SK-N-SH (cell line): ENCODE measurements at regions not wholly inside any gene's neighbourhood (a gene's known extent, or its start where the extent isn't known, plus 50 kb on each side); places are given as distances from the start of the nearest gene placed in this dataset.

ENCODE experiments used
- CTCF ChIA-PET: fragments of 300-600, 350-600 bp; formaldehyde crosslinking; extraction: SDS; loops from one replicate; lab custom pipeline; 2021; lab: Yijun Ruan, JAX
- POLR2A ChIA-PET: fragments of 350-600 bp; sonication (Branson Sonifier 250); formaldehyde crosslinking; extraction: SDS; loops from one replicate; lab custom pipeline; 2020; ENCODE audit warnings: antibody characterized with exemption, inconsistent platforms; lab: Yijun Ruan, JAX
- DNase-seq: peaks from one replicate; pipeline ENCODE4 v3.0.0; 2012
- H2AFZ ChIP-seq: fragments of 200-600 bp; sonication (generic); 2 replicates; pipeline ENCODE4 v1.8.1; 2016; ENCODE audit warnings: antibody characterized with exemption, mild to moderate bottlenecking, low read depth
- H3F3A ChIP-seq: fragments of 200-600 bp; sonication (generic); replicated peaks from 2 replicates; pipeline ENCODE3; 2016; ENCODE audit warnings: antibody characterized with exemption, mild to moderate bottlenecking; ENCODE audit not compliant: insufficient read depth
- H3K27ac ChIP-seq, 2 experiments: fragments of 200-500 bp in 1 of 2; fragments of 200-600 bp in 1 of 2; sonication (Bioruptor generic) in 1 of 2; sonication (generic), shearing (Covaris generic) in 1 of 2; 2 replicates each; pipeline versions ENCODE4 v1.5.1 to v1.6.1; 2014 to 2016; ENCODE audit warnings: low read depth in 2 of 2, inconsistent platforms in 1 of 2, low read length in 1 of 2, mild to moderate bottlenecking in 1 of 2, mixed read lengths in 1 of 2
- H3K27me3 ChIP-seq: fragments of 200-600 bp; sonication (generic), shearing (Covaris generic); 2 replicates; pipeline ENCODE4 v1.6.1; 2016; ENCODE audit warnings: mixed run types; ENCODE audit not compliant: insufficient read depth
- H3K36me3 ChIP-seq, 2 experiments: fragments of 200-500 bp in 1 of 2; fragments of 200-600 bp in 1 of 2; sonication (Bioruptor generic) in 1 of 2; sonication (generic) in 1 of 2; replicated peaks in 1 of 2; 2 replicates each; pipeline versions ENCODE3 to v1.5.1; 2014 to 2016; ENCODE audit warnings: low read length in 1 of 2, mild to moderate bottlenecking in 1 of 2; ENCODE audit not compliant: insufficient read depth in 2 of 2, control insufficient read depth in 1 of 2
- H3K4me1 ChIP-seq, 2 experiments: fragments of 200-500 bp in 1 of 2; fragments of 200-600 bp in 1 of 2; sonication (Bioruptor generic) in 1 of 2; sonication (generic), shearing (Covaris generic) in 1 of 2; 2 replicates each; pipeline versions ENCODE4 v1.5.1 to v1.6.1; 2014 to 2016; ENCODE audit warnings: low read depth in 1 of 2, low read length in 1 of 2, mixed run types in 1 of 2; ENCODE audit not compliant: insufficient read depth in 2 of 2, control insufficient read depth in 1 of 2
- H3K4me2 ChIP-seq: fragments of 200-600 bp; sonication (generic), shearing (Covaris generic); 2 replicates; pipeline ENCODE4 v1.6.1; 2017; ENCODE audit warnings: mixed run types
- H3K4me3 ChIP-seq, 2 experiments: fragments of 200-500 bp in 1 of 2; fragments of 200-600 bp in 1 of 2; sonication (Bioruptor generic) in 1 of 2; sonication (generic), shearing (Covaris generic) in 1 of 2; 2 replicates each; pipeline versions ENCODE4 v1.5.1 to v1.8.1; 2014 to 2016; ENCODE audit warnings: low read depth in 2 of 2, inconsistent platforms in 1 of 2, low read length in 1 of 2, mild to moderate bottlenecking in 1 of 2, mixed read lengths in 1 of 2, moderate library complexity in 1 of 2
- H3K79me2 ChIP-seq: fragments of 200-600 bp; sonication (generic); 2 replicates; pipeline ENCODE4 v1.8.1; 2017; ENCODE audit warnings: mild to moderate bottlenecking; ENCODE audit not compliant: insufficient read depth
- H3K9ac ChIP-seq: fragments of 200-600 bp; sonication (generic); 2 replicates; pipeline ENCODE4 v1.6.1; 2017; ENCODE audit warnings: mixed run types
- H3K9me2 ChIP-seq: fragments of 200-600 bp; sonication (generic); 2 replicates; pipeline ENCODE4 v1.6.1; 2017; ENCODE audit warnings: mixed run types
- H3K9me3 ChIP-seq: fragments of 200-600 bp; sonication (generic); 2 replicates; pipeline ENCODE4 v1.6.1; 2017; ENCODE audit warnings: mixed run types, mild to moderate bottlenecking, moderate library complexity
- H4K20me1 ChIP-seq: fragments of 200-600 bp; sonication (generic); 2 replicates; pipeline ENCODE4 v1.6.1; 2017; ENCODE audit warnings: mild to moderate bottlenecking, mixed run types; ENCODE audit not compliant: insufficient read depth
- CHD2 ChIP-seq: fragments of 150-350 bp; IDR thresholded peaks from 2 replicates; pipeline ENCODE4 v1.6.1; 2018; ENCODE audit warnings: low read length; ENCODE audit not compliant: partially characterized antibody
- ELF1 ChIP-seq: IDR thresholded peaks from 2 replicates; pipeline ENCODE4 v1.4.0; 2012
- EZH2phosphoT487 ChIP-seq: fragments of 200-600 bp; sonication (generic); IDR thresholded peaks from 2 replicates; pipeline ENCODE4 v1.6.1; 2017; ENCODE audit warnings: low read depth, mixed run types, mild to moderate bottlenecking, antibody characterized with exemption, moderate library complexity, borderline replicate concordance
- FOXJ3 ChIP-seq: sonication (generic); formaldehyde crosslinking; IDR thresholded peaks from 2 replicates; pipeline ENCODE4 v1.5.1; 2020; ENCODE audit warnings: mild to moderate bottlenecking, missing genetic modification reagents
- FOXM1 ChIP-seq: IDR thresholded peaks from 2 replicates; pipeline ENCODE4 v1.4.0; 2012; ENCODE audit warnings: low read depth, mild to moderate bottlenecking
- GATA2 ChIP-seq: sonication (generic); formaldehyde crosslinking; IDR thresholded peaks from 2 replicates; pipeline ENCODE4 v1.5.0; 2020; ENCODE audit warnings: mild to moderate bottlenecking, missing genetic modification reagents
- MEF2A ChIP-seq: IDR thresholded peaks from 2 replicates; pipeline ENCODE4 v1.4.0; 2012; ENCODE audit warnings: low read depth, borderline replicate concordance
- MXI1 ChIP-seq: IDR thresholded peaks from 2 replicates; pipeline ENCODE4 v1.6.1; 2012; ENCODE audit warnings: mild to moderate bottlenecking, low read depth, low read length, improper control_type of control experiment
- NFIC ChIP-seq: IDR thresholded peaks from 2 replicates; pipeline ENCODE4 v1.4.0; 2012; ENCODE audit warnings: borderline replicate concordance
- NRF1 ChIP-seq: IDR thresholded peaks from 2 replicates; pipeline ENCODE4 v1.6.1; 2012; ENCODE audit warnings: low read depth, mild to moderate bottlenecking, low read length
- POLR2AphosphoS5 ChIP-seq: IDR thresholded peaks from 2 replicates; pipeline ENCODE4 v1.6.1; 2012; ENCODE audit warnings: low read depth, low read length
- RAD21 ChIP-seq: IDR thresholded peaks from 2 replicates; pipeline ENCODE4 v1.6.1; 2012; ENCODE audit warnings: mild to moderate bottlenecking, low read length
- SIN3A ChIP-seq: IDR thresholded peaks from 2 replicates; pipeline ENCODE4 v1.6.1; 2012; ENCODE audit warnings: low read depth, mild to moderate bottlenecking, low read length, moderate library complexity, borderline replicate concordance
- SMC3 ChIP-seq: IDR thresholded peaks from 2 replicates; pipeline ENCODE4 v1.6.1; 2012; ENCODE audit warnings: low read depth, low read length, improper control_type of control experiment
- TCF12 ChIP-seq: IDR thresholded peaks from 2 replicates; pipeline ENCODE4 v1.4.0; 2012
- TEAD4 ChIP-seq: IDR thresholded peaks from 2 replicates; pipeline ENCODE4 v1.4.0; 2012; ENCODE audit warnings: mild to moderate bottlenecking, borderline replicate concordance; ENCODE audit not compliant: insufficient read depth
- WGBS: methylation state at CpG from one replicate; pipeline ENCODE4 v1.1.6; 2017; ENCODE audit warnings: low lambda C conversion rate; 5-methylcytosine and 5-hydroxymethylcytosine counted together
- TF ChIP-seq, protein P1 (sequence below): IDR thresholded peaks from 2 replicates; pipeline ENCODE4 v1.6.1; 2012; ENCODE audit warnings: mild to moderate bottlenecking, low read depth, low read length, moderate library complexity
- TF ChIP-seq, protein P2 (sequence below): fragments of 150-350 bp; IDR thresholded peaks from 2 replicates; pipeline ENCODE4 v1.6.1; 2016; ENCODE audit warnings: mild to moderate bottlenecking, low read depth, low read length
- TF ChIP-seq, protein P3 (sequence below): IDR thresholded peaks from 2 replicates; pipeline ENCODE4 v1.4.0; 2012; ENCODE audit warnings: low read depth, borderline replicate concordance
- TF ChIP-seq, protein P4 (sequence below): fragments of 200-600 bp; sonication (generic); IDR thresholded peaks from 2 replicates; pipeline ENCODE4 v1.6.1; 2017; ENCODE audit warnings: antibody characterized with exemption, mild to moderate bottlenecking, moderate library complexity

DNA sequence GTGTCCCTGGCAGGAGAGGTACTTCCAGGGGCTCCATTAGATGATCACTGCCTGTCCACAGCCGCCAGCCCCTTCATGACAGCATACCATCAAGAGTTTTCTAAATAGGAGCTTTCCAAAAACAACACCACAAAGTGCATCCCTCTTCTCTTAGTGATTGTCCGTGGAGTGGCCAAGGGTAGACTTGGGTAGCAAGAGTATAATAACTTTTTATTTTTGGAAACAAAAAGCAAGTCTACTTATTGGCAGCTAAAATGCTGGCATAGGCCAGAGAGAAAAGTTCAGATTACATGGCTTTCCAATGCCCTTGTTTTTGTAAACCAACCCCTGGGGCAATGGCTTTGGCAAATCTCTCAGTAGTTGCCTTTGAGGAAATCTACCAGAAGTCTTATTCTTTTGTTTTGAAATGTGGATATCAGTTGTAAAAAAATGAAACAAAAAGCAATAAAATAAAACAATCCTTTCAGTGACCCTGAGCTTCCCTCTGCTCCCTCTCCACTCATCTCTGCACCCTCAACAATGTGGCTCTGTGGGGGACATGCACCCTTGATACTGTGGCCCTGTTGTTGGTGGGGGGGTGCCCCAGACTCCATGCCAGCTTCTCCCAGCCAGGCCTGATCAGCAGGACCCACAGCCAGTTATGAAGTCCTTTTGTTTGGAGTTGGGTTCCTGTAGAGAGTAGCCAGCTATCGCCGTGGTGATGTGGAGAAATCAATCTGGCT lies 294.1 kb downstream of the DLEU7 start (continued):
- TF ChIP-seq, protein P1, sequence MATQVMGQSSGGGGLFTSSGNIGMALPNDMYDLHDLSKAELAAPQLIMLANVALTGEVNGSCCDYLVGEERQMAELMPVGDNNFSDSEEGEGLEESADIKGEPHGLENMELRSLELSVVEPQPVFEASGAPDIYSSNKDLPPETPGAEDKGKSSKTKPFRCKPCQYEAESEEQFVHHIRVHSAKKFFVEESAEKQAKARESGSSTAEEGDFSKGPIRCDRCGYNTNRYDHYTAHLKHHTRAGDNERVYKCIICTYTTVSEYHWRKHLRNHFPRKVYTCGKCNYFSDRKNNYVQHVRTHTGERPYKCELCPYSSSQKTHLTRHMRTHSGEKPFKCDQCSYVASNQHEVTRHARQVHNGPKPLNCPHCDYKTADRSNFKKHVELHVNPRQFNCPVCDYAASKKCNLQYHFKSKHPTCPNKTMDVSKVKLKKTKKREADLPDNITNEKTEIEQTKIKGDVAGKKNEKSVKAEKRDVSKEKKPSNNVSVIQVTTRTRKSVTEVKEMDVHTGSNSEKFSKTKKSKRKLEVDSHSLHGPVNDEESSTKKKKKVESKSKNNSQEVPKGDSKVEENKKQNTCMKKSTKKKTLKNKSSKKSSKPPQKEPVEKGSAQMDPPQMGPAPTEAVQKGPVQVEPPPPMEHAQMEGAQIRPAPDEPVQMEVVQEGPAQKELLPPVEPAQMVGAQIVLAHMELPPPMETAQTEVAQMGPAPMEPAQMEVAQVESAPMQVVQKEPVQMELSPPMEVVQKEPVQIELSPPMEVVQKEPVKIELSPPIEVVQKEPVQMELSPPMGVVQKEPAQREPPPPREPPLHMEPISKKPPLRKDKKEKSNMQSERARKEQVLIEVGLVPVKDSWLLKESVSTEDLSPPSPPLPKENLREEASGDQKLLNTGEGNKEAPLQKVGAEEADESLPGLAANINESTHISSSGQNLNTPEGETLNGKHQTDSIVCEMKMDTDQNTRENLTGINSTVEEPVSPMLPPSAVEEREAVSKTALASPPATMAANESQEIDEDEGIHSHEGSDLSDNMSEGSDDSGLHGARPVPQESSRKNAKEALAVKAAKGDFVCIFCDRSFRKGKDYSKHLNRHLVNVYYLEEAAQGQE = no peak
- TF ChIP-seq FOXJ3 (no peak), SMC3 (no peak), RAD21 (no peak), FOXM1 (no peak)
- TF ChIP-seq, protein P2, sequence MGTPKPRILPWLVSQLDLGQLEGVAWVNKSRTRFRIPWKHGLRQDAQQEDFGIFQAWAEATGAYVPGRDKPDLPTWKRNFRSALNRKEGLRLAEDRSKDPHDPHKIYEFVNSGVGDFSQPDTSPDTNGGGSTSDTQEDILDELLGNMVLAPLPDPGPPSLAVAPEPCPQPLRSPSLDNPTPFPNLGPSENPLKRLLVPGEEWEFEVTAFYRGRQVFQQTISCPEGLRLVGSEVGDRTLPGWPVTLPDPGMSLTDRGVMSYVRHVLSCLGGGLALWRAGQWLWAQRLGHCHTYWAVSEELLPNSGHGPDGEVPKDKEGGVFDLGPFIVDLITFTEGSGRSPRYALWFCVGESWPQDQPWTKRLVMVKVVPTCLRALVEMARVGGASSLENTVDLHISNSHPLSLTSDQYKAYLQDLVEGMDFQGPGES = no peak

DNA sequence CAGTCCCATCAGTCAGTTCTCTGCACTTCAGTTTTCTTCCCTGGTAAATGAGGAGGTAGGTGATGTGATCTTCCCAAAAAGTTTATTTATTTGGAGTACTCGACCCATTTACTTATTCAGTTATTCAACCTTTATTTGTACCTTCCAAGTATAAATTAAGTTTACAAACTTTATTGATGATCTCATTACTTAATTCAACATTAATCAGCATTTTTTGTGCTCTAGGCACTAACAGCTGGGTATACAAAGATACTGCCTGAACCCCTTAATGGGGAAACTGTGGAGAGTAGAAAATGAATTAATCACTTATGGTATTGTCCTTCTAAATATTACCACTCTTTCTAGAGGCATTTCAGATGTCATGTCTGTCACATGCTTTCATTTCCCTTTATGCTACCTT lies 293.3 kb downstream of the DLEU7 start:
- Histone ChIP-seq H2AFZ (no peak overlapping the region), H3K79me2 (no peaks in the 10 kb centered on the region), H3F3A (no peaks in the 10 kb centered on the region), H3K9ac (no peak overlapping the region), H3K4me2 (no peak overlapping the region), H3K4me1 (no peaks in the 10 kb centered on the region), H3K27me3 (no peaks in the 10 kb centered on the region), H3K9me3 (no peaks in the 10 kb centered on the region), H3K9me2 (no peaks in the 10 kb centered on the region), H3K36me3 (no peaks in the 10 kb centered on the region), H3K4me3 (no peak overlapping the region), H4K20me1 (no peaks in the 10 kb centered on the region), H3K27ac (no peak overlapping the region)
- 23% methylated on average over 1 of the region's 1 CpG for WGBS
- ChIA-PET CTCF (interaction anchor here (0.8 to 1.7 kb wide), 3 partner anchors 9 to 251 kb away, joined by 3 to 5 read pairs (median 5); no protein-coding TSS in a partner anchor), POLR2A (no interaction called here)
- TF ChIP-seq CHD2 = no peak
- TF ChIP-seq EZH2phosphoT487 = no peak
- no peak for TF ChIP-seq SIN3A
- TF ChIP-seq NFIC = no peak
- TF ChIP-seq NRF1 = no peak
- no peak for TF ChIP-seq TCF12
- no peak for TF ChIP-seq FOXM1
- no peak for TF ChIP-seq ELF1
- TF ChIP-seq POLR2AphosphoS5 = no peak
- TF ChIP-seq, protein P1 = no peak
- no peak for TF ChIP-seq GATA2 (CRISPR knock-in tag)
- TF ChIP-seq MXI1 = no peak
- TF ChIP-seq TEAD4 = no peak
- TF ChIP-seq, protein P3, sequence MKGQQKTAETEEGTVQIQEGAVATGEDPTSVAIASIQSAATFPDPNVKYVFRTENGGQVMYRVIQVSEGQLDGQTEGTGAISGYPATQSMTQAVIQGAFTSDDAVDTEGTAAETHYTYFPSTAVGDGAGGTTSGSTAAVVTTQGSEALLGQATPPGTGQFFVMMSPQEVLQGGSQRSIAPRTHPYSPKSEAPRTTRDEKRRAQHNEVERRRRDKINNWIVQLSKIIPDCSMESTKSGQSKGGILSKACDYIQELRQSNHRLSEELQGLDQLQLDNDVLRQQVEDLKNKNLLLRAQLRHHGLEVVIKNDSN = no peak
- TF ChIP-seq MEF2A = no peak
- no peak for TF ChIP-seq FOXJ3
- TF ChIP-seq, protein P4, sequence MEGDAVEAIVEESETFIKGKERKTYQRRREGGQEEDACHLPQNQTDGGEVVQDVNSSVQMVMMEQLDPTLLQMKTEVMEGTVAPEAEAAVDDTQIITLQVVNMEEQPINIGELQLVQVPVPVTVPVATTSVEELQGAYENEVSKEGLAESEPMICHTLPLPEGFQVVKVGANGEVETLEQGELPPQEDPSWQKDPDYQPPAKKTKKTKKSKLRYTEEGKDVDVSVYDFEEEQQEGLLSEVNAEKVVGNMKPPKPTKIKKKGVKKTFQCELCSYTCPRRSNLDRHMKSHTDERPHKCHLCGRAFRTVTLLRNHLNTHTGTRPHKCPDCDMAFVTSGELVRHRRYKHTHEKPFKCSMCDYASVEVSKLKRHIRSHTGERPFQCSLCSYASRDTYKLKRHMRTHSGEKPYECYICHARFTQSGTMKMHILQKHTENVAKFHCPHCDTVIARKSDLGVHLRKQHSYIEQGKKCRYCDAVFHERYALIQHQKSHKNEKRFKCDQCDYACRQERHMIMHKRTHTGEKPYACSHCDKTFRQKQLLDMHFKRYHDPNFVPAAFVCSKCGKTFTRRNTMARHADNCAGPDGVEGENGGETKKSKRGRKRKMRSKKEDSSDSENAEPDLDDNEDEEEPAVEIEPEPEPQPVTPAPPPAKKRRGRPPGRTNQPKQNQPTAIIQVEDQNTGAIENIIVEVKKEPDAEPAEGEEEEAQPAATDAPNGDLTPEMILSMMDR = no peak
- no peak for DNase-seq
